ENCODE measurements at regions not wholly inside any gene's neighbourhood (a gene's known extent, or its start where the extent isn't known, plus 50 kb on each side); places are given as distances from the start of the nearest gene placed in this dataset.

- DNase-seq (ENCODE audit: low spot score): no peak
- intact Hi-C loops (cut with DNase I): no loop called here
These were observed 385.8 kb downstream of the GALR1 start for GRCh38 chr18:77635451-77635850.

GRCh38 chr18:77635858-77636257 lies 386.2 kb downstream of the GALR1 start:
- no peak for DNase-seq (ENCODE audit: low spot score)
- intact Hi-C loops (cut with DNase I): no loop called here

GRCh38 chr18:77645170-77645872 lies 395.7 kb downstream of the GALR1 start:
- intact Hi-C loops (cut with DNase I): no loop called here
- DNase-seq (ENCODE audit: low spot score): no peak

- intact Hi-C loops (cut with DNase I): no loop called here
- no peak for DNase-seq (ENCODE audit: low spot score)
These were observed 397.8 kb downstream of the GALR1 start for GRCh38 chr18:77647472-77647871.

- intact Hi-C loops (cut with DNase I): no loop called here
- no peak for DNase-seq (ENCODE audit: low spot score)
These were observed 398.8 kb downstream of the GALR1 start for GRCh38 chr18:77648411-77648810.

GRCh38 chr18:77650799-77651385 lies 401.2 kb downstream of the GALR1 start:
- intact Hi-C loops (cut with DNase I): no loop called here
- DNase-seq (ENCODE audit: low spot score): peak; percentile 82

GRCh38 chr18:77651441-77651840 lies 401.8 kb downstream of the GALR1 start:
- intact Hi-C loops (cut with DNase I): no loop called here
- no peak for DNase-seq (ENCODE audit: low spot score)

- intact Hi-C loops (cut with DNase I): no loop called here
- DNase-seq (ENCODE audit: low spot score): no peak
These were observed 404.1 kb downstream of the GALR1 start for GRCh38 chr18:77653792-77654191.

GRCh38 chr18:77654302-77654701 lies 404.7 kb downstream of the GALR1 start:
- intact Hi-C loops (cut with DNase I): no loop called here
- DNase-seq (ENCODE audit: low spot score): no peak

GRCh38 chr18:77657651-77658298 lies 408.1 kb downstream of the GALR1 start:
- intact Hi-C loops (cut with DNase I): no loop called here
- DNase-seq (ENCODE audit: low spot score): no peak

GRCh38 chr18:77658299-77658662 lies 408.6 kb downstream of the GALR1 start:
- intact Hi-C loops (cut with DNase I): no loop called here
- DNase-seq (ENCODE audit: low spot score): no peak

GRCh38 chr18:77658751-77659448 lies 409.3 kb downstream of the GALR1 start:
- DNase-seq (ENCODE audit: low spot score): no peak

GRCh38 chr18:77666613-77667012 lies 417.0 kb downstream of the GALR1 start:
- DNase-seq (ENCODE audit: low spot score): no peak
- intact Hi-C loops (cut with DNase I): no loop called here

More at GRCh38 chr18:77658751-77659448, 409.3 kb downstream of the GALR1 start:
- intact Hi-C loops (cut with DNase I): no loop called here

- DNase-seq (ENCODE audit: low spot score): no peak
- intact Hi-C loops (cut with DNase I): no loop called here
These were observed 418.6 kb downstream of the GALR1 start for GRCh38 chr18:77668219-77668618.

- intact Hi-C loops (cut with DNase I): no loop called here
- no peak for DNase-seq (ENCODE audit: low spot score)
These were observed 419.7 kb downstream of the GALR1 start for GRCh38 chr18:77669331-77669730.

GRCh38 chr18:77671456-77672167 lies 422.0 kb downstream of the GALR1 start:
- intact Hi-C loops (cut with DNase I): no loop called here
- DNase-seq (ENCODE audit: low spot score): no peak

- intact Hi-C loops (cut with DNase I): no loop called here
- no peak for DNase-seq (ENCODE audit: low spot score)
These were observed 427.3 kb downstream of the GALR1 start for GRCh38 chr18:77676910-77677309.

GRCh38 chr18:77677536-77677935 lies 427.9 kb downstream of the GALR1 start:
- no peak for DNase-seq (ENCODE audit: low spot score)
- intact Hi-C loops (cut with DNase I): no loop called here

- intact Hi-C loops (cut with DNase I): no loop called here
These were observed 430.2 kb downstream of the GALR1 start for GRCh38 chr18:77679869-77680268.

GRCh38 chr18:77700051-77700450 lies 450.4 kb downstream of the GALR1 start:
- intact Hi-C loops (cut with DNase I): no loop called here
- DNase-seq (ENCODE audit: low spot score): no peak

More at GRCh38 chr18:77679869-77680268, 430.2 kb downstream of the GALR1 start:
- DNase-seq (ENCODE audit: low spot score): no peak
